GM18870 (cell line): ENCODE measurements at regions not wholly inside any gene's neighbourhood (a gene's known extent, or its start where the extent isn't known, plus 50 kb on each side); places are given as distances from the start of the nearest gene placed in this dataset.
"Not testable (repeated sequence)": the region's sequence is repeated elsewhere in the genome, so short reads cannot be mapped to it uniquely, and the experiment has no call there.

Experiments used
- ATAC-seq: cut with Tn5 transposase; IDR thresholded peaks from one replicate; pipeline ENCODE4 v1.9.1; 2021; ENCODE audit warnings: moderate library complexity; ENCODE audit not compliant: unreplicated experiment

- no peak for ATAC-seq
Measured at GRCh38 chr1:4062041-4062440, 162.0 kb upstream of the C1orf174 start.

GRCh38 chr1:4062560-4062959 is 162.5 kb upstream of the C1orf174 start:
- ATAC-seq, result no peak

GRCh38 chr1:4062992-4063391 is 162.9 kb upstream of the C1orf174 start:
- ATAC-seq, result no peak

- no peak for ATAC-seq
Measured at GRCh38 chr1:4063516-4063915, 163.4 kb upstream of the C1orf174 start.

GRCh38 chr1:4064150-4064889 is 164.2 kb upstream of the C1orf174 start:
- no peak for ATAC-seq

- no peak for ATAC-seq
Measured at GRCh38 chr1:4066860-4067599, 167.0 kb upstream of the C1orf174 start.

GRCh38 chr1:4068076-4068475 is 168.0 kb upstream of the C1orf174 start:
- no peak for ATAC-seq

GRCh38 chr1:4071653-4072052 is 171.6 kb upstream of the C1orf174 start:
- no peak for ATAC-seq

- ATAC-seq, result no peak
Measured at GRCh38 chr1:4072481-4073153, 172.5 kb upstream of the C1orf174 start.

- no peak for ATAC-seq
Measured at GRCh38 chr1:4075436-4076225, 175.6 kb upstream of the C1orf174 start.

GRCh38 chr1:4076346-4076745 is 176.3 kb upstream of the C1orf174 start:
- ATAC-seq, result no peak

GRCh38 chr1:4078091-4078962 is 178.3 kb upstream of the C1orf174 start:
- ATAC-seq, result not testable (repeated sequence)

- no peak for ATAC-seq
Measured at GRCh38 chr1:4079815-4080214, 179.7 kb upstream of the C1orf174 start.

- ATAC-seq, result no peak
Measured at GRCh38 chr1:4081806-4082711, 182.0 kb upstream of the C1orf174 start.

- ATAC-seq, result no peak
Measured at GRCh38 chr1:4083231-4084047, 183.4 kb upstream of the C1orf174 start.

- no peak for ATAC-seq
Measured at GRCh38 chr1:4084048-4084431, 184.0 kb upstream of the C1orf174 start.

- ATAC-seq, result no peak
Measured at GRCh38 chr1:4084446-4084845, 184.4 kb upstream of the C1orf174 start.

- ATAC-seq, result no peak
Measured at GRCh38 chr1:4084896-4085295, 184.8 kb upstream of the C1orf174 start.
